Stimulated activated CD4-positive, alpha-beta T cell treated with anti-CD3 and anti-CD28 coated beads, Interleukin-15, amount 100 ng/mL, for 48 hours (primary cell): ENCODE measurements at regions not wholly inside any gene's neighbourhood (a gene's known extent, or its start where the extent isn't known, plus 50 kb on each side); places are given as distances from the start of the nearest gene placed in this dataset.
"Not testable (repeated sequence)": the region's sequence is repeated elsewhere in the genome, so short reads cannot be mapped to it uniquely, and the experiment has no call there.

Experiments
- DNase-seq, 2 donors: peaks; one replicate each; pipeline ENCODE4 v3.0.0-alpha.2; 2020; ENCODE audit warnings: low read depth in 2 of 2

DNA sequence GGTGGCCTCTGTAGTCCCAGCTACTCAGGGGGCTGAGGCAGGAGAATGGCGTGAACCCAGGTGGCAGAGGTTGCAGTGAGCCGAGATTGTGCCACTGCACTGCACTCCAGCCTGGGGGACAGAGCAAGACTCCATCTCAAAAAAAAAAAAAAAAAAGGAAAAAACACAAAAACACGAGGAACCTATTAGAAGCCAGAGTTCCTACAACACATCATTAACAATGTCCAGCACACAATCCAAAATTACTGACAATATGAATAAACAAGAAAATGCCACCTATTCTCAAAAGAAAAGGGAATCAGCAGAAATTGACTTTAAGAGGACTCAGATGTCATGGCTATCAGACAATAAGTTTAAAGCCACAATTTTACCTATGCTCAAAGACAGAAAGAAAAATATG is 57.3 kb upstream of the HS3ST3A1 start:
- DNase-seq = not testable (repeated sequence)

DNA sequence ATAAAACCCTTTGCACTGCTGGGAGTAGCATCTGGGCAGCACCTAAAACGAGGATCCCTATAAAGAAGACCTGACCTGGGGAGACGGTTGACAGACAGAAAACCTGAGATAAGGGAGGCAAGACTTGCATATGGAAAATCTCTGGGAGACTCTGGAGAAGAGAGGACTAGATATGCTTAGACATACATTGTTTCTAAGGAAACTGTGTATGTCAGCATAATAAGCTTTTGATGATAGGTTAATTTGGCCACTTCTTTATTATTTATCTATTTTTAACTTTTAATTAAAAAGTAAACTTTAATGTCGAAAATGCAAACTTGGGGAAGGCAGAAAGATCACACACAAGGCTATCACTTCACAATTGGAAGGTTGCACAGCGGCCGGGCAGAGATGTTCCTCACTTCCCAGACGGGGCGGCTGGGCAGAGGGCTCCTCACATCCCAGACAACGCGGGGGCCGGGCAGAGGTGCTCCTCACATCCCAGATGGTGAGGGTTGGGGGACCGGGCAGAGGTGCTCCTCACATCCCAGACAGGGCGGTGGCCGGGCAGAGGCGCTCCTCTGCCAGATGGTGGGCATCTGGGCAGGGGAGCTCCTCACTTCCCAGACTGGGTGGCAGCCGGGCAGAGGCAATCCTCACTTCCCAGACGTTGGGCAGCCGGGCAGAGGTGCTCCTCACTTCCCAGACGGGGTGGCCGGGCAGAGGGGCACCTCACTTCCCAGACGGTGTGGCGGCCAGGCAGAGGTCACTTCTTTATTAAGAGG is 64.3 kb upstream of the HS3ST3A1 start:
- no peak for DNase-seq

DNA sequence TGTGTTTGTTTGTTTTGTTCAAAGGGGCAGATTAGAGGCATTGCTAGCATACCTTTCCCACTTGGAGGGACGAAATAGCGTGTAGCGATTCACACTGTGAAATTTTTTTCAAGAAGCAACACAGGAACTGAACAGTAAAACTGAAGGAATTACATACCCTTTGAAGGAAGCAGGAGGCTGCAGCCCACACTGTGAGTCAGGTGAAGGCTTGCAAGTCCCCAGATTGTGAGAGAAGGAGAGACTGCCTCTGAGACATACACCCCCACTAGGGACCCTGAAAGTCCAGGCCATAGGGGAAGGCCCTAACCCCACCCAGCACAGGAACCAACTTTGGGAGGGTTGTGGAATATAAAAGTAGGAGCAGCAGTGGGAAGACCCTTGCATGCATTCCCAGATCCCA is 69.6 kb upstream of the HS3ST3A1 start:
- no peak for DNase-seq

DNA sequence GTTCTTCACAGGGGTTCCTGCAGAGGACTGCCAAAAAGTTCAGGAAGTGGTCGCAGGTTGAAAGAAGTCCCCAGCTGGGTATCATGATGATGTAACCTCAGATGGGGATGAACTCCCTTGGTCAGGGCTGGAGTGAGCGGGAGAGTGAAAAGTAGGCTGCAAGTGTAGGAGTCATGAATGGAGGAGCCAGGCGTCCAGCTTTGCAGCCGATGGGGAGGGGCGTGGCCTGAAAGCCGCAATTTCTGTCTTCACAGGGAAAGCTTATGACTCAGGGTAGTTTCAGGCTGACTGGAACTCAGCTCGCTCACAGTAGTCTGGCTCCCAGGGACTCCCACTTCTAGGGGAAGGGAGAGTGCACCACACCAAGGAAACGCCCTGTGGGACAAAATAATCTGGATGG is 70.0 kb upstream of the HS3ST3A1 start:
- no peak for DNase-seq

DNA sequence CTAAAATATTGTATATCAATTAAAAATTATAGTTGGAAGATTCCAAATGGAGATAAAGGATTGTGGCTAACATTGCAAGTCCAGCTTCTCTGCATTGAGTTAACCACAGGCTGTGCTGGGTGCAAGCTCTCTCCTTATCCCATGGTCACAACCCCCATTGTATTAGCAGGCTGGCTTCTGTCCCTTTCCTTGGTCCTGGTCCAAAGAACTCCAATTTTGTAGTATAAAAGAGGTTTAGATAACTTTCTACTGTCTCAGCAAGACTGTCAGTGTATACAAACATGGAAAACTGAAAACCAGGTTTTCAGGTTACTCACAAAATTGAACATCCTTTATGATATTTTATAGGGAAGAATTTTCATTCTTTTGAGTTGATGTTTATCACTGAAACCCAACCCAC is 76.6 kb upstream of the HS3ST3A1 start:
- no peak for DNase-seq

DNA sequence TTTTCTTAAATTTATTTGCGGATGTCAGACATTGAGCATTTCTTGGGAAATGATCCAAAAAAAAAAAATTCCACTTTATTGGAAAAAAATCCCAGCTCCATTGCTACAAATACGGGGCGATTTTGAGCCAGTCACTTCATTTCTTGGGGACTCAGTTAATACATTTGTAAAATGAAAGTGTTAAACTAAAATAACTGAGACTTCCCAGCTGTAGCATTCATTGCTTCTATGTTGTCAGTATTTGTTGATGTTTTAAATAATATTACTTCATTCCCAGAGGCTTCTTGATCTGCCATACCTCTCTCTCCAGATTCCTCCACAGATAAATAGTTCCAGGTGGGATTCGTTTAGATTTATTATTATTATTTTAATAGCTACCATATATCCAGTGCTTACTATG is 77.1 kb upstream of the HS3ST3A1 start:
- no peak for DNase-seq

DNA sequence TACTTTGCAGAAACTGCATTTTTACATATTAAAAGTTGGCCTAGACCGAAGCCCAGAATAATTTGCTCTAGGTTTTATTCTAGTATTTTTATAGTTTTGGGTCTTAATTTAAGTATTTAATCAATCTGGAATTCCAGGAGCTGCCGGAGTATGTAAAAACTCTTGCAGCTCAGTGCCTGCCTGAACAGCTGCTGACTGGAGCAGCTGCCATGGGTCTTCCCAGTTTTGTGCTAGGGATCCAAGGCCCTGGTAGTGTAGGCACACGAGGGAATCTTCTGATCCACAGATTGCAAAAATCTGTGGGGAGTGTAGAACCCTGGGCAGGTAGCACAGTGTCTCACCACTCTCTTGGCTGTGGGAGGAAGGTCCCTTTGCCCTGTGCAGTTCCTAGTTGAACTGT is 87.0 kb upstream of the HS3ST3A1 start:
- DNase-seq = no peak

DNA sequence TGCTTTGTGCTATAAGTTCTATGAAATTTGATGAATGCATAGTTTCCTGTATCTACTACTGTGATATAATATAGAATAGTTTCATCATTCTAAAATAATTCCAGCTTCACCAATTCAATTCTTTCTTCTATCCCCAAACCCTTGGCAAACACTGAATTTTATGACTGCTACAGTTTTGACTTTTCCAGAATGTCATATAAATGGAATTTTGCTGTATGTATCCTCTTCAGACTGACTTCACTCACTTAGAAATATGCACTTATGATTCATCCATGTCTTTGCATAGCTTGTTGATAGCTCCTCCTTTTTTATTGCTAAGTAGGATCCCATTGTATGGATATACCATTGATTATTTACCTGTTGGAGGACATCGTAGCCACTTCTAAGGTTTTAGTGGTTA is 89.1 kb upstream of the HS3ST3A1 start:
- DNase-seq = no peak

DNA sequence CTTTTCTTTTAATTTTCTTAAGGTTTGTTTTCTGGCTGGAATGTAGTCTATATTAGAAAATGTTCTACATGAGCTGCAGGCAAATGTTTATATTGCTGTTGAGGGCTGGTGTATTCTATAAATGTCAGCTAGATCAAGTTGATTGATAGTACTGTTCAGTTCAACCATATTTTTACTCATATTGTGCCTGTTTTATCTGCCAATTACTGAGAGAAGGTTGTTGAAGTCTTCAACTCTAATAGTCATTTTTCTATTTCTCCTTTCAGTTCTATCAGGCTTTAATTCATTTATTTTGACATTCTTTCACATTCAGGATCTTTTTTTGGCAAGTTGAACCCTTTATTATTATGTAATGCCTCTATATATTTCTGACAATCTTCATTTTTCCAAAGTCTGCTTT is 93.2 kb upstream of the HS3ST3A1 start:
- DNase-seq = no peak

DNA sequence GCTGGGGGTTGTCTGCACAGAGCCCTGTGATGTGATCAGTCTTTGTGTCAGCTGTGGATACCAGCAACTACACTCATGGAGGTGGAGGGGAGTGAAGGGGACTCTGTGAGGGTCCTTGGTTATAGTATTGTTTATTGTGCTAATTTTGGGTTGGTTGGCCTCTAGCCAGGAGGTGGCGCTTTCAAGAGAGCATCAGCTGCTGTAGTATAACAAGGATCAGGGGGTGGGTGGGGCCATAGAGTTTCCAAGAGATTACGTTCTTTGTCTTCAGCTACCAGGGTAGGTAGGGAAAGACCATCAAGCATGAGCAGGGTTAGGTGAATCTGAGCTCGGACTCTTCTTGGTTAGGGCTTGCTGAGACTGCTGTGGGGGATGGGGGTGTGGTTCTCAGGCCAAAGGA is 97.1 kb upstream of the HS3ST3A1 start:
- DNase-seq = no peak

DNA sequence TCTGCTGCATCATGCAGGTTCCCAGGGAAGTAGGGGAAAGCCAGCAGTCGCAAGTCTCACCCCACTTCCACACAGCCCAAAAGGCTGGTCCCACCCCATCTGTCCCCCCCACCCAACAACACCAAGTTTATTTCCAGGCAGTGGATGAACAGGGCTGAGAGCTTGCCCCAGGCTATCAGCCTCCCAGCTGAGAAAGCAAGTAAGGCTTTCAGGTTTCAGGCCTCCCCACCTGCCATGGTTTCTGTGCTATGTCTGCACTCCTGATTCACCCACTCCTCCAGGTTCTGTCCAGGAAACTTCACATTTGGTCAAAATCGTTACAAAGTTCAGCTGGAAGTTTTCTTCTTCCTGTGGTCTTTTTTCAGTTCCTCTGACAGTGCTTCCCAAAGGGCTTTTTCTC is 97.5 kb upstream of the HS3ST3A1 start:
- DNase-seq = no peak

DNA sequence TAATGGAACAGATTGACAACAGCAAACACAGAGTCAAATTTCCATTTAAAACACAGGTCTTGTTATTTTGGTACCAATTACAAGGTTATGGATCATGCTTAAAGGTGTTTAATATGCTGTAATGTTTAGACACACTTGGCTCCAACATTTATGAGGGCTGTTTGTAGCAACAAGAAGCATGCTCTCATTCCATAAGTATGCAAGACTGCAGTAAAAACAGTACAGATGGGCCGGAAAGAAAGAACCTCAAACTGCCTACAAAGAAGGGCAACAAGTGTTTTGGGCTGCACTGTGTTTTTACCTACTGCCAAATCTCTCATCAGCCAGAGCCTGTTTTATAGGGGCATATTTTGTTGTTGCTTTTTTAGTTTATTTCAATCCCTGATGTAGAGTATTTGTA is 100.5 kb upstream of the HS3ST3A1 start:
- no peak for DNase-seq

DNA sequence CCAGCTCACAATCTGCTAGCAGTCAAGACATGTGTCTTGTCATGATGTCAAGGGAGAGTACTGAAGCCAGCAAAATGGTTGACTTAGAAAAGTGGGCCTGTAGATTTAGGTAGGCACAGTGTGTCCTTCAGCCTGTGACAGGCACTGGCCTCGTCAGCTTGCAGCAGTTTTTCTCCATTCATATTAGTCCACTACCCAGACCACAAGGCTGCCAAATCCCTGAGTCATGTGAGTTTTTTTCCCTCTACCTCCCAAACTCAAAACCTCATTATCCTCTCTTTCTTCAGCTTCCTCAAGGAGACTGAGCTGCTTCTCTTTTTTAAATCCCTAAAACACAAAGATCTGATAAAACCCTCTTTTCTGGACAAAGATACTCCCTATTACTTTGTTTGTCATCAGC is 102.6 kb upstream of the HS3ST3A1 start:
- no peak for DNase-seq

DNA sequence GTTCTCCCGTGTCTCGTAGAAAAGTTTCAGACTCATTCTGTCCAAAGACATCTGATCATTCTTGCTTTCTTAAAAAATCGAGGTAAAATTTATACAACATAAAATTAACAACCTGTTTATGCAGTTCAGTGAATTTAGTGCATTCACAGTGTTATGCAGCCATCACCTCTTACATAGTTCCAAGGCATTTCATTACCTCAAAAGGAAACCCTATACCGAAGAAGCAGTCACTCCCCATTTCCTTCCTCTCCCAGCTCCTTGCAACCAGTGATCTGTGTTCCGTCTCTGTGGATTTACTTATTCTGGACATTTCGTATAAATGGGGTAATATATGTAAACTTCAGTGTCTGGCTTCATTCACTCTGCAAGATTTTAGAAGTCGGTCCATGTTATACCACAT is 103.5 kb upstream of the HS3ST3A1 start:
- no peak for DNase-seq

DNA sequence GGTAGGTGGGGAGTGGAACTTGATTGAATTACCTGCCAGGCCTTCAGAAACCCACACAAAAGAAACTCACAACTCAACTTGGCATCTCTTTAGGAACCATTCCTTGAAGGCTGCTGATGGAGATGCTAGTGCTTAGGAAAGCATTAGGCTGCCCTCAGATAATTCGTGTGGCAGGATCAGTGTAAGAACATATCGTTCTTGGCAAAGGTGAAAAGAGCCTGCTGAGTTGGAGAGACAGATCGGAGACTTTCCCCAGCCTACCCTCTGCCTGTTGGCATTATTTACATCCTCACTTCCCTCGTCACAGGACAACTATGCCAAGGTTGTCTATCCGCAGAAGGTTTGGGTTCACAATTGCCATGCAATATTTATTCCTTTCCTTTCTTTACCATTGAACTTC is 120.0 kb upstream of the HS3ST3A1 start:
- no peak for DNase-seq

DNA sequence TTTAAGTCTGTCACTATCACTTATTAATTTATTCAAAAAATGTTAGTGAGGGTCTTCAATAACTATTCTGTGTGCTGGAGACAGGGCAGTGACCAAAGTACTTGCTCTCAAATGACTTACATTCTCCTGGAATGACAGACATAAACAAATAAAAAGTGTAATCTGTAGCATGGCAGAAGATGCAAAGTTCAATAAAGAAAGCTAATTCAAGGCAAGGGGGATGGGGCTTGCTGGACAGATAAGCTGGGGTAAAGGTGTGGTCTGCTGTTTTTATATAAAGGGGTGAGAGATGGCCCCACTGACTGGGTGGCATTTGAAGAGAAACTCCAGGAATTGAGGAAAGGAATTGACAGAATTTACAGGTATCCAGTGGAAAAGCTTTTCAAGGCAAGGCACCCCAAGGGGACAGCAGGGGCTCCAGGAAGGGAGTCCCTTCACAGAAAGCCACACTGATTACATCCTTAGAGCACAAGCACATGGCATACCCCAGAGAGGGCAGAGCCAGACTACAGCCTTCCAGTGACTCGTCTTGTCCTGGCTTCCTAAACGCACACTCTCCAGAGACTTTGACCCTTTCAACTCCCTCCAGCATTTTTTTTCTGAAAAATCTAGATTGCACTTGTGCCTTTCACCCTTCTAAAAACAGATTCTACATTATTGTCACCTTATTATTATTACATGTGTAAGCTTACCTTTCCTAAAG is 123.7 kb upstream of the HS3ST3A1 start:
- DNase-seq = no peak

DNA sequence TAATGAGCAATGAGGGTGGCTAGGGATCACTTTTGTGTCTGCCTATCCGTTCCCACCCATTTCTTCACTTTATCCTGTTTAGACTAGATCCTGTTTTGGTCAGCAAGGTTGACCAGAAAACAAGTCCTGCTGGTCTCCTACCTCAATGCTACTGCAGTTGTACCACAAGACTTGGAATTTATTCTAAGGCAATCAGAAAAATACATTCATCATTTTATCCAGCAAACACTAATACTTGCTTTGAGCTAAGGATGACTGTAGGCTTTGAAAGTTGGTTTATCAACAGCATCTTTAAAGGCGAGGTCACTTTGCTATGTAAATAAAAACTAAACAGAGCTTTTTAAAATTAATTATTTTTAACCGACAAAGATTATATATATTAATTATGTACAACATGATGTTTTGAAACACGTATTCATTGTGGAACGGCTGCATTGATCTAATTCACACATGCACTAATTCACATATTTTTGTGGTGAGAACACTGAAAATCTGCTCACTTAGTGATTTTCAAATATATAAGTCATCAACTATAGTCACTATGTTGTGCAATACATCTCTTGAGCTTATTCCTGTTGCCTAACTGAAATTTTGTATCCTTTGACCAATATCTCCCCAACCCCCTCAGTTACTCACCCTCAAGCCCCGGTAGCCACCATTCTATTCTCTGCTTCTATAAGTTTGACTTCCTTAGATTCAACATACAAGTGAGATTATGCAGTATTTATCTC is 125.9 kb upstream of the HS3ST3A1 start:
- no peak for DNase-seq

DNA sequence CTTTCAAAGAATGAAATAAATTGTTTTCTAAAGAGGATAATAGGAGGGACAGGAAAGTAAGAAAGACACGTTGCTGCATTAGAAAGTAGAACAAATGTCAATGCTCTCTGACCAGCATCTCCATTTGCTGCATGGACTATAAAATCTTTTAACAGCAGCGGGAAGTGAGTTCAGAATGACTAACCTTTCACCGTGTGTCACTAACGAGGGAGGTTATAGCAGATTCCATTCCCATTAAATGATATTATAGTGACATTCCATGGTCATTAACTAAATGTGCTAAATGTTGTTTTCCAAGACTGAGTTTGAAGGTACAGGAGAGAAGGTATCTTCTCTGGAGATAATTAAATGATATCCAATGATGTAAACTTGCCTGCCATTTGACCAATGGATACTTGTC is 127.1 kb upstream of the HS3ST3A1 start:
- DNase-seq = no peak

DNA sequence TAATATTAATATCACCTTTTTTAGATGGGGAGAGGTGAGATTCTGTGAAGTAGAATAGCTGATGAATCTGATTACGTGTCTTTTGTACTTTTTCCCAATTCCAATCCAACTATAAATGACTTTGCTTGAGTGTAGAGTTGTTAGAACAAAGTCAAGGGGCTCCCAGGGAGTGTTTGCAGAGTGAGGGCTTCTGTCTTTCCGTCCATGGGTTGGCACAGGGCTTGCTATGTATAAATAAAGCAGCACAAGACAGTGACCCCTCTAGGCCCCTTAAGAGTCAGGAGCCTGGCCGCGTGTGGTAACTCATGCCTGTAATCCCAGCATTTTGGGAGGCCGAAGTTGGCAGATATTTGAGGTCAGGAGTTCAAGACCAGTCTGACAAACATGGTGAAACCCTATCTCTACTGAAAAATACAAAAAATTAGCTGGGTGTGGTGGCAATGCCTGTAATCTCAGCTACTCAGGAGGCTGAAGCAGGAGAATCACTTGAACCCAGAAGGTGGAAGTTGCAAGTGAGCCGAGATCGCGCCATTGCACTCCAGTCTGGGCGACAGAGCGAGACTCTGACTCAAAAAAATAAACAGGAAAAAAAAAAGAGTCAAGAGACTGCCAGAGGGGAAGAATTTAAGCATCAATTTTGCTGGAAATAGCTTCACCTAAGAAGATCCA is 127.9 kb upstream of the HS3ST3A1 start:
- DNase-seq = no peak

DNA sequence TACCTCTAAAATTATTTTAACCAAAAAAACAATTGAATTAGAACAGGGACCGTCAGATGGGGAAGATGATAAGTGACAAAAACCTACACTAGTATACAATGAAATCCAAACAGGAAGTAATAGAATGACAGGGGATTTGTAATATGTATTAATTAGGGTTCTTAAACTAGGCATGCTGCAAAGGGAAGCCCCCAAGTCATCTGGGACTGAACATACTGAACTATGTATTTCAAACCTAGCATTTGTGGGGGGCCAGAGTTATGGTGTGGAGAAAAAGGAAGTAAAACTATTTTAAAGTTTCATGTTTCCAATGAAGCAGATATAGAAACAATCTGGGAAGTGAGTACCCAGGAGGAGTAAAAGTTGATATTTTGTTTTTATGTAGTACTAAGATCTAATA is 133.2 kb upstream of the HS3ST3A1 start:
- no peak for DNase-seq

DNA sequence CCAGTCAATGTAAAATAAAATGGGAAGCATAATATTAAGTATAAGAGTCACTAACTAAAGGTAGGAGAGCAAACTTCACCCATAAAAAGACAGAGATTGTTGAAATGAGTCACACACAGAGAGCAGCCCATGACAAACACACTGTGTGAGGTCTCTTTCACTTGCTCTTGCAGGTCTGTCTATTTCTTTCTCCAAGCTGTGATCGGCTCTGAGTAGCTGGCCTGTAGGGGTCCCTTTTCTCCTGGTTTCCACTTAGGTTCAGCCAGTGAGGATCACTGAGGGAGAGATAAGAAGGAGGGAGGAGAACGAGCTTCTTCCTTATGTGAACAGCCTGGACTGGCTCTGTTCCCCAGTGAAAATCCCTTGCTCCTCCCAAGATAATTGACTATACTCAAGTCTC is 133.7 kb upstream of the HS3ST3A1 start:
- DNase-seq = no peak

DNA sequence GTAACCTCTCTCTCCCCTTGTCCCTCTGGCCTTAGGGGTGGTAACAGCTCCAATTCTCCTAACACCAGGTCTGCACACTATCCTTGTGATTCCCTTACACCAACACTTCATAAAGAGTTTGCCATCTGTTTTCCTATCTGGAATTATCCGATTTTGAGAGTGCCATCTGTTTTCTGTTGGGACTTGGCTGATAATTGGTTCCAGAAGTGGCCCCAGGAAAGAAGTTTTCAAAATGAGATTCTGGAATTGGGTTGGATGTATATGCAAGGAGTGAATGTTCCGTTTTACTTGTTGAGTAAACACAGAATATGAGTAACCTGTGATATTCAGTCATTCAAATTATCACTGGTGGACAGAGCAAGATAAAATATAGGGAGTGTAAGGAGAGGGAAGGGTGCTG is 134.1 kb upstream of the HS3ST3A1 start:
- DNase-seq = no peak
